ENCODE measurements at regions not wholly inside any gene's neighbourhood (a gene's known extent, or its start where the extent isn't known, plus 50 kb on each side); places are given as distances from the start of the nearest gene placed in this dataset.

GRCh38 chr6:48714250-48714649 is 603.3 kb upstream of the PTCHD4 start:
- TF ChIP-seq CTCF (IDR thresholded peaks at IDR 0.05; ENCODE audit: low read length) (no peak), EZH2 (IDR thresholded peaks at IDR 0.05; ENCODE audit: borderline replicate concordance, low read length) (no peak)

Measured in OCI-LY1 (cell line).